ENCODE measurements at regions not wholly inside any gene's neighbourhood (a gene's known extent, or its start where the extent isn't known, plus 50 kb on each side); places are given as distances from the start of the nearest gene placed in this dataset.

DNA sequence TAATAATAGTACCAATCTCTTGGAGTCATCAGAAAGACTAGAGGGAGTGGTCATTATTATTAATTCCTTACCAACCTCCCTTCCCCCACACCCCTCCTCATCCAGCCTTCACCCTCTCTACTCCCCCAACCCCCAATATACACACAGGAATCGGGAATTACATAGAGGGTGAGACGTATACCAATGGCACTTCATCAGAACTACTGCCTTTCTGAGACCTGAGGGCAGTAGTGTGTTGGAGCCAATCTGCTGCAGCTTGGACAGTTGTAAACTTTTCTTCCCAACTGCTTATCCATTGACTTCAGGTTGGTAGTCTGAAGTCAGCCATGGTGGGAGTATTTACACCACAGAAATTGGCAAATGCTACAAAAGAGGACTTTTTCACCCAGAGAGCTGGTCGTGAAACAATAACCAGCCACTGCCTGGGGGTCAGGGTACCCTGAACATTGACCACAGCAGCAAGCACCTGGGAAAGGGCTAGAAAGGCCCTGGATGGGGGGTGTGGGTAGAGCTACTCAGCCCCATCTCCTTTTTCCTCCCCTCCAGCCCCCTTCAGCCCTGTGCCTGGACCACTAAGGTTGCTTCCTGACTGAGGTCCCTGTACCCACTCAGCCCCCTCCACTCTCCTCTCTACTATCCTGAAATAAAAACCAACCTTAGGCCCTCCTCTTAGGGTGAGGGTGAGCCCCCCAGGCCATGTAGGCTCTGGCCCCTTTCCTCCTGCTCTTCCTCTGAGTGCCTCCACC, 161.5 kb downstream of the MRPL14 start:
- Histone ChIP-seq H3K9me3 (ENCODE audit: low read length) (no peaks in the 10 kb centered on the region), H3K27me3 (ENCODE audit: control insufficient read depth in 1 of 2, insufficient read depth in 2 of 2, low read length in 2 of 2) (no peaks in the 10 kb centered on the region), H3K4me1 (ENCODE audit: insufficient read depth, low read length) (peaks cover 1% of the 10 kb centered on the region), H3K36me3 (ENCODE audit: insufficient read depth, low read length) (no peaks in the 10 kb centered on the region), H3K9ac (ENCODE audit: low read length) (no peak overlapping the region), H3K4me3 (ENCODE audit: low read depth in 1 of 2, low read length in 2 of 2) (no peak overlapping the region), H3K27ac (ENCODE audit: low read depth, low read length) (no peak overlapping the region)

- Histone ChIP-seq H3K9ac (ENCODE audit: low read length) (no peak overlapping the region), H3K4me1 (ENCODE audit: insufficient read depth, low read length) (no peaks in the 10 kb centered on the region), H3K4me3 (ENCODE audit: low read depth in 1 of 2, low read length in 2 of 2) (no peak overlapping the region), H3K27ac (ENCODE audit: low read depth, low read length) (no peak overlapping the region), H3K36me3 (ENCODE audit: insufficient read depth, low read length) (no peaks in the 10 kb centered on the region), H3K27me3 (ENCODE audit: control insufficient read depth in 1 of 2, insufficient read depth in 2 of 2, low read length in 2 of 2) (no peaks in the 10 kb centered on the region), H3K9me3 (ENCODE audit: low read length) (no peaks in the 10 kb centered on the region)
These were observed 162.3 kb downstream of the MRPL14 start for GRCh38 chr6:43964659-43965570.

DNA sequence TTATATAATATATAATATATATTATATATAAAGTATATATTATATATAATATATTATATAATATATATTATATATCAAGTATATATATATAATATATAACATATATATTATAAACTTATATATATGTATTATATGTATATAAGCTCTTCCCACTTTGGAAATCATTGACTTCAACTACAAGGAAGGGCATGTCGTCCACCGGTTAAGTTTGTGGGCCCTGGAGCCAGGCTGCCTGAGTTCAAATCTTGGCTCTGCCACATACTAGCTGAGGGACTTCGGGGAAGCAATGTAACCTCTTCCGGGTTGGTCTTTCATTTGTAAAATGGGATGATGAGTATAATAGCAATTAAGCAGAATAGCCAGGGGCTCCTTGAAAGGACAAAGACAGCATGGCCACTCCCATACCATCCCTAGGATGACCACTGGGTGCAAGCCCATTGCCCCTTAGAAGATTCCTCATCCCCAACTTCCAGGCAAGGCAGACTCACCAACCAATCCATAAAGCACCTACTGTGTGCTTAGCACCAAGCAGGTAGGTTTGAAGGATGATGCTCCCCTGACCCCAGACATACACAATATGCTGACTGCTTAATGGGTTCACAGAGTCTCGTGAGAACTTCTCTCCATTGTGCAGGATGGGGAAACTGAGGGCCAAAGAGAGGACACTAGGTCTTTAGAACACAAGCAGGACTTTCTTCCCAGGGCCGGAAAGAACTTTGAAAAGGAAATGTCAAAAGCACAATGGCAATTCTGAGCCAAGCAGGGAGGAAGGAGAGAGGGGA, 163.2 kb downstream of the MRPL14 start:
- H3K27me3 ChIP-seq (ENCODE audit: control insufficient read depth in 1 of 2, insufficient read depth in 2 of 2, low read length in 2 of 2), result no peaks in the 10 kb centered on the region
- no peaks in the 10 kb centered on the region for H3K36me3 ChIP-seq (ENCODE audit: insufficient read depth, low read length)
- no peaks in the 10 kb centered on the region for H3K4me1 ChIP-seq (ENCODE audit: insufficient read depth, low read length)
- no peak overlapping the region for H3K27ac ChIP-seq (ENCODE audit: low read depth, low read length)
- no peak overlapping the region for H3K9ac ChIP-seq (ENCODE audit: low read length)
- H3K9me3 ChIP-seq (ENCODE audit: low read length), result no peaks in the 10 kb centered on the region
- no peak overlapping the region for H3K4me3 ChIP-seq (ENCODE audit: low read depth in 1 of 2, low read length in 2 of 2)

DNA sequence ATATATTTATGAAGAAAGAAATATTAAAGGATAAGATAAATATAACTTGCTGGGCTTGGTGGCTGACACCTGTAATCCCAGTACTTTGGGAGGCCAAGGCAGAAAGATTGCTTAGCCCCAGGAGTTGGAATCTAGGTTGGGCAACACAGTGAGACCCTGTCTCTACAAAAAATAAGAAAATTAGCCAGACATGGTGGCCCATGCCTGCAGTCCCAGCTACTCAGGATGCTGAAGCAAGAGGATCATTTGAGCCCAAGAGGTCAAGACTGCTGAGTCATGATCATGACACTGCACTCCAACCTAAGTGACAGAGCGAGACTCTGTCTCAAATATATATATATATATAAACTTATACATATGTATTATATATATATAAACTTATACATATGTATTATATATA, 164.0 kb downstream of the MRPL14 start:
- Histone ChIP-seq H3K4me1 (ENCODE audit: insufficient read depth, low read length) (no peaks in the 10 kb centered on the region), H3K9ac (ENCODE audit: low read length) (no peak overlapping the region), H3K36me3 (ENCODE audit: insufficient read depth, low read length) (no peaks in the 10 kb centered on the region), H3K27me3 (ENCODE audit: control insufficient read depth in 1 of 2, insufficient read depth in 2 of 2, low read length in 2 of 2) (no peaks in the 10 kb centered on the region), H3K9me3 (ENCODE audit: low read length) (no peaks in the 10 kb centered on the region), H3K27ac (ENCODE audit: low read depth, low read length) (no peak overlapping the region), H3K4me3 (ENCODE audit: low read depth in 1 of 2, low read length in 2 of 2) (no peak overlapping the region)

DNA sequence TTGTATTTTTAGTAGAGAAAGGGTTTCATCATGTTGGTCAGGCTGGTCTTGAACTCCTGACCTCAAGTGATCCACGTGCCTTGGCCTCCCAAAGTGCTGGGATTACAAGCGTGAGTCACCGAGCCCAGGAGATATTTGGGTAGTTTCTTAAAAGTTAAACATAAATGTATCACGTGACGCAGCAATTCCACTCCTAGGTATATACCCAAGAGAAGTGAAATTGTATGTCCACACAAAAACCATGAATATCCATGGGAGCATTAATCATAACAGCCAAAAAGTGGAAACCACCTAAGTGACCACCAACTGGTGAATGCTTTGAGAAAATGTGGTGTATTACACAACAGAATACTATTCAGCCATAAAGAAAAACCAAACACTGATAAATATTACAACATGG, 164.8 kb downstream of the MRPL14 start:
- H3K27ac ChIP-seq (ENCODE audit: low read depth, low read length), result no peak overlapping the region
- no peaks in the 10 kb centered on the region for H3K27me3 ChIP-seq (ENCODE audit: control insufficient read depth in 1 of 2, insufficient read depth in 2 of 2, low read length in 2 of 2)
- H3K4me1 ChIP-seq (ENCODE audit: insufficient read depth, low read length), result no peaks in the 10 kb centered on the region
- no peak overlapping the region for H3K4me3 ChIP-seq (ENCODE audit: low read depth in 1 of 2, low read length in 2 of 2)
- H3K9ac ChIP-seq (ENCODE audit: low read length), result no peak overlapping the region
- H3K36me3 ChIP-seq (ENCODE audit: insufficient read depth, low read length), result no peaks in the 10 kb centered on the region
- no peaks in the 10 kb centered on the region for H3K9me3 ChIP-seq (ENCODE audit: low read length)

GRCh38 chr6:43957273-43957672, 170.0 kb downstream of the MRPL14 start:
- no peaks in the 10 kb centered on the region for H3K36me3 ChIP-seq (ENCODE audit: insufficient read depth, low read length)
- H3K9me3 ChIP-seq (ENCODE audit: low read length), result no peaks in the 10 kb centered on the region
- H3K27me3 ChIP-seq (ENCODE audit: control insufficient read depth in 1 of 2, insufficient read depth in 2 of 2, low read length in 2 of 2), result no peaks in the 10 kb centered on the region
- H3K4me1 ChIP-seq (ENCODE audit: insufficient read depth, low read length), result no peaks in the 10 kb centered on the region
- H3K9ac ChIP-seq (ENCODE audit: low read length), result no peak overlapping the region
- H3K4me3 ChIP-seq (ENCODE audit: low read depth in 1 of 2, low read length in 2 of 2), result no peak overlapping the region
- no peak overlapping the region for H3K27ac ChIP-seq (ENCODE audit: low read depth, low read length)

DNA sequence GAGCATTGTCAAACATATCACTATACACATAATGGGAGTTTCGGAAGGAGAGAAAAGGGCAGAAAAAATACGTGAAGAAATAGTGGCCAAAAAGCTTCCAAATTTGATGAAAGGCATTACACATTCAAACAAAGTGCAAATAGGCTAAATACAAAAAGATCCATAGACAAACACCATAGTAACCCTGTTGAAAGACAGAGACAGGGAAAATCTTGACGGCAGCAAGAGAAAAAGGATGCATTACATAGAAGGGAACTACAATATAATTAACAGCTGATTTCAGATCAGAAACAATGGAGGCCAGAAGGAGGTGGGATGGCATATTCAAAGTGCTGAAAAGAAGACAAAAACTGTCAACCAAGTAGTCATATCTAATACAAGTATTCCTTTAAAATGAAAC, 170.8 kb downstream of the MRPL14 start:
- H3K9ac ChIP-seq (ENCODE audit: low read length), result no peak overlapping the region
- no peak overlapping the region for H3K4me3 ChIP-seq (ENCODE audit: low read depth in 1 of 2, low read length in 2 of 2)
- H3K4me1 ChIP-seq (ENCODE audit: insufficient read depth, low read length), result no peaks in the 10 kb centered on the region
- H3K36me3 ChIP-seq (ENCODE audit: insufficient read depth, low read length), result no peaks in the 10 kb centered on the region
- no peaks in the 10 kb centered on the region for H3K9me3 ChIP-seq (ENCODE audit: low read length)
- H3K27ac ChIP-seq (ENCODE audit: low read depth, low read length), result no peak overlapping the region
- no peaks in the 10 kb centered on the region for H3K27me3 ChIP-seq (ENCODE audit: control insufficient read depth in 1 of 2, insufficient read depth in 2 of 2, low read length in 2 of 2)

DNA sequence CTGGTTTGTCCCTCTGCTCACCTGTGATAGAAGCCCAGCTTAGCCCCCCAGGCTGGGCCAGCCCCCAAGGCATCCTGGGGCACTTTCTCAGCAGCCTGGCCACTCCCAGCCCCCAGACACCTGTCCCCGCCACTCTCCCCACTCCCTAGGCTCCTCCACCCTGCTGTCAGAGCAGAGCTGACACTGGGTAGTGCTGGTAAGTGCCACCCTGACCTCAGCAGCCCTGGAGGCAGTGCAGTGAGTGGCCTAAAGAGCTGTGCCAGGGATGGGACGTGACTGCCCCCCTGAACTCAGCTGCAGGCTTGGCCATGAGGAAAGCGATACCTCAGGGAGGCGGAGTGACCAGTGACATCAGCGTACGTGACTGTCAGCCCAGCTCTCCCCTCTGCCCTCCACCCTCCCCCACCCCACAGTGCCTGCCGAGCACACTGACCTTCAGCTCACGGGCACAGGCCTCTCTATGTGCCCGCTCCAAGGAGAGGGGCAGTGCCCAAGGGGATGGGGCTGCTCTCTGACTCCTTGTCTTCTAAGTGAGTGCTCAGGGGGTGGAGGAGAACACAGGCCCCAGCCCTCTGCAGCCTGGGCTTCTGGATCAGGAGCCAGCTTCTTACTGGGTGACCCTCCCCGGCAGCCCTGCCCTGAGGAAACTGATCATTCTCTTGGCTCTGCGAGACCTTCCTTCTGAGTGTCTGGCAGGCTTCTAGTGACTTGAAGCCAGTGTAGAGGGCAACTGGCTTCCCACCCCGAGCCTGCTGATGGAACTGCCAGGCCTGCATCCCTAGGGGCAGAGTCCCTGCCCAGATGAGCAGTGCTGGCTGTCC, 172.7 kb downstream of the MRPL14 start:
- no peaks in the 10 kb centered on the region for H3K36me3 ChIP-seq (ENCODE audit: insufficient read depth, low read length)
- H3K9ac ChIP-seq (ENCODE audit: low read length), result no peak overlapping the region
- H3K9me3 ChIP-seq (ENCODE audit: low read length), result no peaks in the 10 kb centered on the region
- no peak overlapping the region for H3K4me3 ChIP-seq (ENCODE audit: low read depth in 1 of 2, low read length in 2 of 2)
- no peaks in the 10 kb centered on the region for H3K4me1 ChIP-seq (ENCODE audit: insufficient read depth, low read length)
- no peak overlapping the region for H3K27ac ChIP-seq (ENCODE audit: low read depth, low read length)
- no peaks in the 10 kb centered on the region for H3K27me3 ChIP-seq (ENCODE audit: control insufficient read depth in 1 of 2, insufficient read depth in 2 of 2, low read length in 2 of 2)

DNA sequence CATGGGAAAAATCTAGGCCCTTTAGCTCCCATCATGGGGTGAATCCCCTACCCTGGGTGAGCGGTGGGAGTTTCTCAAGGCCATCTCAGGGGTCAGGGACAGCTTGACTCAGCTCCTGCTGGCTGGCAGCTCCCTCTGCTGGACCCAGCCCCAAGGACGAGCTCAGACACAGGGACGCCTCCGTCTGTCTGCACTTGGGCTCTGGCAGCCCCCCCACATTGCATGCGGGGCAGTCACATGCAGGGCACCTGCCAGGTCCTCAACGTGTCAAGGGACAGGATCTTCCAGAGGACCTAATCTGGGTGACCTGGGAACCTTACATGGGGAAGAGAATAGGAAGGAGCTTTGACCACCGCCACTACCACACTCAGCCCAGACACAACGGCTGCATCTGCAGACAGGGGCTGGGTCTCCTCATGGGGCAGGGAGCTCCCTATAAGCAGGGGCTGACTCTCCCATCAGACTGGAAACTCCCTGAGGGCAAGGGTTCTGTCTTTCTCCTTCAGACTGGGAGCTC, 173.4 kb downstream of the MRPL14 start:
- H3K36me3 ChIP-seq (ENCODE audit: insufficient read depth, low read length), result no peaks in the 10 kb centered on the region
- H3K27me3 ChIP-seq (ENCODE audit: control insufficient read depth in 1 of 2, insufficient read depth in 2 of 2, low read length in 2 of 2), result no peaks in the 10 kb centered on the region
- H3K4me1 ChIP-seq (ENCODE audit: insufficient read depth, low read length), result no peaks in the 10 kb centered on the region
- H3K9me3 ChIP-seq (ENCODE audit: low read length), result no peaks in the 10 kb centered on the region
- H3K4me3 ChIP-seq (ENCODE audit: low read depth in 1 of 2, low read length in 2 of 2), result no peak overlapping the region
- H3K27ac ChIP-seq (ENCODE audit: low read depth, low read length), result no peak overlapping the region
- no peak overlapping the region for H3K9ac ChIP-seq (ENCODE audit: low read length)

GRCh38 chr6:43953256-43953655, 174.0 kb downstream of the MRPL14 start:
- H3K4me1 ChIP-seq (ENCODE audit: insufficient read depth, low read length), result no peaks in the 10 kb centered on the region
- no peak overlapping the region for H3K9ac ChIP-seq (ENCODE audit: low read length)
- no peaks in the 10 kb centered on the region for H3K36me3 ChIP-seq (ENCODE audit: insufficient read depth, low read length)
- no peak overlapping the region for H3K27ac ChIP-seq (ENCODE audit: low read depth, low read length)
- H3K27me3 ChIP-seq (ENCODE audit: control insufficient read depth in 1 of 2, insufficient read depth in 2 of 2, low read length in 2 of 2), result no peaks in the 10 kb centered on the region
- no peaks in the 10 kb centered on the region for H3K9me3 ChIP-seq (ENCODE audit: low read length)
- no peak overlapping the region for H3K4me3 ChIP-seq (ENCODE audit: low read depth in 1 of 2, low read length in 2 of 2)

Measured in muscle layer of colon (tissue), 2 donors.